ENCODE measurements at regions not wholly inside any gene's neighbourhood (a gene's known extent, or its start where the extent isn't known, plus 50 kb on each side); places are given as distances from the start of the nearest gene placed in this dataset.

GRCh38 chr10:55353414-55353813, 552.4 kb upstream of the PCDH15 start:
- no peak for TF ChIP-seq EZH2 (IDR thresholded peaks at IDR 0.05; ENCODE audit: low read length, unreplicated experiment)
- no peak for TF ChIP-seq CTCF (conservative IDR thresholded peaks at IDR 0.05; ENCODE audit: low read depth, low read length)
